GM08714 (cell line): ENCODE measurements at regions not wholly inside any gene's neighbourhood (a gene's known extent, or its start where the extent isn't known, plus 50 kb on each side); places are given as distances from the start of the nearest gene placed in this dataset.

Experiments
- H3K4me3 ChIP-seq: fragments of 200-500 bp; sonication (Bioruptor generic); 2 replicates; pipeline ENCODE4 v1.5.1; 2014; ENCODE audit warnings: mild to moderate bottlenecking, low read length, inconsistent platforms
- ZNF274 ChIP-seq: IDR thresholded peaks from 2 replicates; pipeline ENCODE4 v1.6.1; 2012; ENCODE audit warnings: mild to moderate bottlenecking, low read depth, low read length

GRCh38 chr2:59032499-59032898 lies 791.4 kb upstream of the FANCL start:
- no peak for TF ChIP-seq ZNF274
- H3K4me3 ChIP-seq: no peak overlapping the region

DNA sequence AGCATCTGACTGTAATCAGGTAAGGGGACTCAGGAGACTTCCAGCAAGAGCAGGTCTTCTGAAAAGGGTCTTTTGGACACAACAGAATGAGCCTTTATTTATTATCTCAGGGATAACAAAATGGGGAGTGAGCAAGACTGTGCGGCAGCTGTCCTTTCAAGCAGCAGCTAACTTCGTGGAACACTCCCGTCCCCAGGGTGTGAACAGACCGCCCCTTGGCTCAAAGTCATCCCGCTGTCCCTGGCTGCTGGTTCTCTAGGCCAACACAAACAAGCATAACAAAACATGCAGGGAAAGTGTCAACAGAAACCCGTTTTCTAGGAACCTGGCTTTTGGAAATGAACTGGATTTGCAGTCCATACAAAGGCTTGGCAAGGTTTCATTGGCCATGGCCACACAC lies 787.9 kb upstream of the FANCL start:
- no peak overlapping the region for H3K4me3 ChIP-seq
- no peak for TF ChIP-seq ZNF274

- TF ChIP-seq ZNF274: no peak
- H3K4me3 ChIP-seq: no peak overlapping the region
These were observed 786.2 kb upstream of the FANCL start for GRCh38 chr2:59027320-59027719.

DNA sequence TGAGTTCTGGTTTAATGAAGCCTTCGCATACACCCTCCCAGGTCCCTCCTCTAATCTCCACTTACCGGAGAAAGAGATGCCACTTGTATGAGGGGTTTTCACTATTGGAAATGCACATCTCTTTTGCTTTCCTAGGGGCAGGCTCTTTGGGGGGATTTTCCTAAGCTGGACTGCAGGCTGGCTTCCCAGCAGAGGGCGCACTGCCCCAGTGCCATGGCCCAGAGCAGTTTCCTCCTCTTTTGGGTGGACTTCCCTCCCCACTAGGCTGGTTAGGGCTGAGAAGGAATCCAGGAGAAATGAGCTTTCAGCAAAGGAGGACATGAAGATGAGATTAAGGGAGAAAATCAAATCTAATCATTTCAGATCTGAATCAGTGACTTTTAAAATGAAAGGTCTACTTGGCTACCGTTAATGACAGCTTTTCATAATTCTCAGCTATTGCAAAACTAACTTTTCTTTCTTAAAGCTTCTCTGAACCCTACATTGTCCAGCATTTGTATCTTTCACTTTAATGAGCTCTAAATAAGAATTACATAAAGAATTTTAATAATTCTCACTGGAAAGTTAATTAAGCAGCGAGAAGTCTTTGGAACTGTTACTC lies 784.1 kb upstream of the FANCL start:
- no peak for TF ChIP-seq ZNF274
- H3K4me3 ChIP-seq: no peak overlapping the region

GRCh38 chr2:59021786-59022185 lies 780.7 kb upstream of the FANCL start:
- H3K4me3 ChIP-seq: no peak overlapping the region
- no peak for TF ChIP-seq ZNF274

- H3K4me3 ChIP-seq: no peak overlapping the region
- TF ChIP-seq ZNF274: no peak
These were observed 778.5 kb upstream of the FANCL start for GRCh38 chr2:59019566-59020159.

GRCh38 chr2:59018737-59019136 lies 777.6 kb upstream of the FANCL start:
- TF ChIP-seq ZNF274: no peak
- no peak overlapping the region for H3K4me3 ChIP-seq

DNA sequence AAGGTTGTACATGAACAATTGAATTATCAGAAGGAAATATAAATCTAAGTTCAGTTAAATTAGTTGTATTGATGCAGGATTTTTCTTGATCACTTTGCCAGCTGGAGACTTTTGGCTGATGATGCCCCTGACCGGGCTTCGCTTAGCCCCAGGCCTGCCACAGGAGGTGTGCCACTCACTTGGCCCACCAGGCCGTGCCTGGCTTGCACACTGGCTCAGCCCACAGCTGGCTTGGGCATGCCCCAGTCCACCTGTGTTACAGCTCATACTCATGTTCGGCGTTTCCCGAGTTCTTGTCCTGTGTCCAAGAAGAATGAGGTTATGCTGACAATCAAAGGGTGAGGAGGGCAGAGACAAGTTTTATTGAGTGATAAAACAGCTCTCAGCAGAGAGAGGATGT lies 773.9 kb upstream of the FANCL start:
- no peak for TF ChIP-seq ZNF274
- no peak overlapping the region for H3K4me3 ChIP-seq

- no peak for TF ChIP-seq ZNF274
- H3K4me3 ChIP-seq: no peak overlapping the region
These were observed 771.8 kb upstream of the FANCL start for GRCh38 chr2:59012971-59013370.

DNA sequence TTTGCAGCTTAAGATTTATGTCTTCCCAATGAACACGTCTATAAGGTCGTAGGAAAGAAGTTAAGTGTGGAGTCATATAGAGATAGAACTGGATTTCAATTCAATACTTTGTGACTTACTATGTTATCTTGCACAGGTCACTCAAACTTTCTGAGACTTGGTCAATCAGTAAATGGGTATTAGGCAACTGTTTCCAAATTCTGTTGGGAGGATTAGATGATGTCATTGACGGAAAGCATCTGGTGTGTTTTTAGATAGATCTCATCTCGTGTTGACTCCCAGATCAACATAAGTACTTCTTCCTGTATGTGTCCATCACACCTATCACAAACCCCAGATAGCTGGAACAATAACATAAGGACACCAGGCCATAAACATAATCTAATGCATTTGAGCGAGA lies 771.1 kb upstream of the FANCL start:
- TF ChIP-seq ZNF274: no peak
- no peak overlapping the region for H3K4me3 ChIP-seq

DNA sequence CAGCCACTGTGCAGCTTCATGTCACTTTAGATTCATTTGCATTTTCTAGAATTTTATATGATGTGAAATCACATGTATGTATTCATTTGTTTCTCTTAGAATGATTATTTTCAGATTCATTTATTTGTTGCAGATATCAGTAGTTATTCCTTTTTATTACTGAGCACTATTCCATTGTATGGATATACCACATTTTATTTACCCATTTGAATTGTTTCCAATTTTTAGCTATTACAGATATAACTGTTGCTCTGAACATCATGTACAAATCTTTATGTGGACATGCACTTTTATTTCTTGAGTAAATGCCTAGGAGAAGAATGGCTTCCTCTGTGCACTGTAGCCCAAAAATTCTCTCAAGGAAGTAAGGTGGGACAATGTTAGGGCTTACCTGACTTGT lies 767.8 kb upstream of the FANCL start:
- H3K4me3 ChIP-seq: no peak overlapping the region
- no peak for TF ChIP-seq ZNF274

DNA sequence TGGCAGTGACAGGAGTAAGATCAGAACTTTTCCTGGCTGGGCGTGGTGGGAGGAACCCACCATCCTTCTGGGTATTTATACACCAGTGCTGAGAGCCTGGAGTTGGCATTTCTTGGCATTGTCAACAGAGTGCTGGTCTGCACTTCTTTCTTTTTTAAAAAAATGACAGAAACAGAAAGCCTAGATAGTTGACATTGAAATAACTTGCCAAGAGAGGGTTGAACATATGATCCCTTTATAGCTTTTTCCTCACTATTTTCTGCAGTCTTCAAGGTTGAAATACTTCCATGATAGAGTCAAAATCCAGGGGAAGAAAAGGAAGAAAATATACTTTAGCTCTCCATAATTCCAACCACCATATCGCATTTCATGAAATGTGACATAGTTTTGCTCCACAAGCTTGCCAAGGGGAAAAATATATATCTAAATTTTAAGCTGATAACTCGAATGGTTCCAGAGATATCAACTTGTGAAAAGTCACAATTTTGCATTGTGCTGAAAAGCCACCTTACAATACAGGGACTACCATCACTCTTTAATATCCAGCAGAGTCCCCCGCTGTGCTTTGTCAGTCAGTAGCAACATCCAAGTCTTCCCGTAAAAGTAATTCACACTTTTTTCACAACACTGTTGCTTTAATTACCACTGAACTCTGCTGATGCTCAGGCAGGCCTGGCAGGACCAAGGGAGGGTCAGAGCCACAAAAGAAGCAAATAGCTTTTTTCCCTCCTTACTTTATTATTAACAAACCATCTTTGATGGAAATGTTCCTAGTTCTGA lies 764.9 kb upstream of the FANCL start:
- H3K4me3 ChIP-seq: no peak overlapping the region
- no peak for TF ChIP-seq ZNF274

DNA sequence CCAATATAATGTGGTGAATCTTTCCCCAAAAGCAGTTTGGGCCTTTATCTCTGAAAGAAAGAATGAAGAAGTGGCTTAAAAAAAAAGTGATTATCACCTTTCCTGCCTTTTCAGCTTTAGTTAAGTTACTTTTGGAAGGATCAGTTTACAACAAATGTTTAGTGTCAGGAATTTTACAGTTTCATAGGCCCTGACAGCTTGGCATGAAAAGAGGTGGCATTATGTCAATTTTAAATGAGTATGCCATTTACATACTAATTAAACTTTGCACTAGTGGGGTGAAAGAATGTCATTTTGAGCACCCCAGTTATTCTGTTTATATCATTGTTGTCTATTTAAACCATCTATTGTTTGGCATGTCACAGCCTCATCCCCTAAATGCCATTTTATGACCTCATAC lies 763.5 kb upstream of the FANCL start:
- no peak for TF ChIP-seq ZNF274
- H3K4me3 ChIP-seq: no peak overlapping the region

DNA sequence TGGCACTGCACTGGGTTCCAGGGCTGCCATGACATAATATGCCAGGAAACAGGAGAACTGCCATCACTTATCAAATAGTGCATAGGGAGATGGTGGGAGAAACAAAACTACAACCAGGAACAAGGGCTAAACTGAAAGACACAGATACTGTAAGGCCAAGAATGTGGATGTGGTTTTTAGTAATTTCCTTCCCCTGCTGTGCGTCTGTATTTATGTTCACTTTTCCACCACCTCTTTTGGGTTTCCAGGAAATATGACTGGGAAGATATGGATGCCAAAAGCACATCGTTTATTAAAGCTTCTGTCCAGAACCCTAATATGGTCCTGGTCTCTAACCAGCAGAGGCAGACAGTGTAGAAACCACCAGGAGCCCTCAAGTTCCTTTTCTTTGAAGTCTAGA lies 759.7 kb upstream of the FANCL start:
- no peak overlapping the region for H3K4me3 ChIP-seq
- TF ChIP-seq ZNF274: no peak

- H3K4me3 ChIP-seq: no peak overlapping the region
- TF ChIP-seq ZNF274: no peak
These were observed 751.1 kb upstream of the FANCL start for GRCh38 chr2:58992062-58992706.
